ENCODE measurements at regions not wholly inside any gene's neighbourhood (a gene's known extent, or its start where the extent isn't known, plus 50 kb on each side); places are given as distances from the start of the nearest gene placed in this dataset.

DNA sequence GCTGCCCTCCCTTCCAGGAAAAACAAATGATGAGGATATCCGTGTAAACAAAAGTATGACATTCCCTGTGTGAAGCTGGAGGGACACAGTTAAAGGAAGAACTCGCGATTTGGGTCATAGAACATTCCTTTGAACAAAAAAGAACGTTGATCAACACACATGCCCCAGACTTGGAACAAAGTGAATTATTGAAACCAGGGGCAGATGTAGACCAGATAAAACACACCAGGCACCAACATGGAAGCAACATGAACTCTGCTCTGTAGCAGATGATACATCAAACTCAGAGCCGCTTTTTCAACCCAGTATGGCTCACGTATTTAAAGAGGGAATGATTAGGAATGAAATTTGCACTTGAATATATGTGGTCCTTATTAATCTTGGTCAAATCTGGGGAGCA is 206.5 kb downstream of the TMEM182 start:
- DNase-seq = no peak

DNA sequence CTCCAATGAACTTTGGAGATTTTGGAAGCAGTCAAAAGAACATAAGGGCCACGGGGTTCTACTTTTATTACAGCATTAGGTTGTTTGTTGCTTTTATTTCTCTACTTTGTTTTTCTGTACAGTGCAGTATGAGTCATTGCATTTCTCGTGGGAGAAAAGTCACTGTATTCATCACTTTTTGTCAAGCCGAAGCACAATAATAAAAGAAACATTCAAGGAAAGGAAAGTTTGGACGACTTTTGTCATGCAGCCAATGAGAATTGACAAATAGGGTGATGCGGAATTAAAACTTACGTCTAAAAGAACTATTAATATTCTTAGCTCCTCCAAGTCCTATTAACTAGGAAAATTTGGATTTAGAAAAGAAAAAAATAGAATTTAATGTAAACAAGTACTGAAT is 209.9 kb downstream of the TMEM182 start:
- no peak for DNase-seq

GRCh38 chr2:102975996-102976975 is 214.5 kb downstream of the TMEM182 start:
- peak; percentile 29 for DNase-seq

GRCh38 chr2:102977426-102978090 is 215.7 kb downstream of the TMEM182 start:
- DNase-seq = no peak

GRCh38 chr2:102978091-102978490 is 216.3 kb downstream of the TMEM182 start:
- no peak for DNase-seq

DNA sequence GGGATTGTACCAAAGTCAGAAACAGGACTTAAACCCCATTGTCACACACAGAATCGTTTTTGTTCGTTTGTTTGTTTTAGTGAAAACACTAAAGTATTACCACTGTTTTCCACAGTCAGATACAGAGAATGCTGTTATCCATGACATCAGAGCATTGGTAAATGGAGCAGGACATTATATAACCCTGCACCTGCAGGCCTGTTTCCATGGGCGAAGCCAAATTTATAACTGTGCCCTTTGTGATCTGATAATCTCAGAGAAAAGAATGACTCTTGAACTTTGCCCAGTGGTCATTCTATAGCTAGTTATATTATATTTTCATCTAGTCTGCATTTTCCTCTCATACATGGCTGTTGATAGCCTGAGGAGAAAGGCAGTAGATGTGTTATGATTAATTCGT is 217.6 kb downstream of the TMEM182 start:
- no peak for DNase-seq

DNA sequence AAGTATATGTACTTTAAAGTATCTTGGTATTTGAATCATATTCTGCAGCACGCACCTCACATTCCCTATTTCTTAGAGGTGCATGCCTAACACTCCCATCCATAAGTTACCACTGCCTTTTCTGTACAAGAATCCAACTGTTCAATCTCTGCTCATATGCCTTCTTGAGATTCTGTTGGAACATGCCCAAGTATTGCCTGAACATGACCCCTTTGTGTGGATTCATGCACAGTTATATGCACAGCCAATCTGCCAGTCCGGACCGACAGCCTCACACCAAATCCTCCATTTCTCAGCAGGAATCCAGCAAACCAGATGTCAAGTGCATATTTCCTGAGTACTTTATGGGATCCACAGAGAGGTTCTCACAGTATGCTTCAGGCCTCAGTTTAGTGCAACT is 222.0 kb downstream of the TMEM182 start:
- no peak for DNase-seq

DNA sequence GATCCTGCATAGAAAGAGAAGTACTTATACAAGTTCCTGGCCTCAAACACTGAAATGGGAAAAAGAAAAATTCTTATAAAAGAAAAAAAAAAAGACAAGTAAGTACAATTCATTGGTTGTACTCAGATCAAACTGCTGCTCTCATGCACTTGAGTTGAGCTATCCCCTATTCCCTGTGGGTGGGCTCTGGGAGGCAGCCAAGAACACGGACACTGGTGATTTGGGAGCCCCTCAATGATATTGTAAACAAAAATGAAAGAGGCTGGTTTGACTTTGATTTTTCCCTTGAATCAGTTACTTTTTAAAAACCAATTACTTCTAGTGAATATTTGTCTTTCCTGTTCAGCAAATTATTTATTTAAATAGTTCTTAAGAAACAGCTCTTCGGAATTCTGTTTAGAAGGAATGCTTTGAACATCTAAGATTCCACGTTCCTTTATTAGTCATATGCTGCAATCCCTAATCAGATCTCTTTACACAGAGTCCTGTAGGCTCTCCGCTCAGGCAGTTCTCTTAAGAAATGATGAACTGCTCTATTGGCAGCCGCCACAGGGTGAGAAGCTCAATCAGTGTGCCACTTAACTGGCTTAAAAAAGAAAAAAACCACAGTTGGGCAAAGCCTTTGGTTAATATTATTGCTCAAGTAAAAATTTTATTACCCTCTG is 225.1 kb downstream of the TMEM182 start:
- DNase-seq = no peak

GRCh38 chr2:102992607-102993006 is 230.8 kb downstream of the TMEM182 start:
- DNase-seq = no peak

DNA sequence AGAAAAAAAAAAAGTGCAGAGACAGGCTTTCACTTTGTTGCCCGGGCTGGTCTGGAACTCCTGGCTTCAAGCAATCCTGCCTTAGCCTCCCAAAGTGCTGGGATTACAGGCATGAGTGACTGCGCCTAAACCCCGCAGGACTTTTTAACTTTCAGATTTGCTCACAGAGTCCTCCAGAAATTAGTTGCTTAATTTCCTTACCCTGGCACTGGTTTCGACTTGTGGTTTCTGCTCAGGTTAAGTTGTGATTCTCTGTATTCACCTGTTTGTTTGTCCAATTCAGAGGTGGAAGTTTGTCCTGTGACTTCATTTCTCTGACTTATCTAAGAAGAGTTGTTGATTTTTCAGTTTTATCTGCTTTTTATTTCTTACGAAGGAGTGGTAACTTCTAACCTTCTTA is 238.1 kb downstream of the TMEM182 start:
- no peak for DNase-seq

DNA sequence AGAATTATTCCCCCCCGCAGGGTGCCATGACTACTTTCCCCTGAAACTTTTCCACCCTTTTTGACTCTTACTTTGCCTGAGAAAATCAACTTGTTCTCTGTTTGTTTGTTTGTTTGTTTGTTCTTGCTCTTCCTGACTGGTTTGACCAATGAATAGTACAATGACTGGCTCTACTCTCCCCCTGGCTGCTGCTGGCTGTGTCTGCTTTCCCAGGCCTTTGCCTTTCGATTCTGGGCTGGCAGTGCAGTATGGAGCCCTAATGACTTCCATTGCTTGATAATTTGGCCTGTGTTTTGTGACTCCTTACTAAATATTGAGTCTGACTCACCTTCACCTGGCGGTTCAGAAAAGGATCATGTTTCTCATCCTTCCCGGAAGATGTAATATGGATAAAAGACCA is 241.1 kb downstream of the TMEM182 start:
- DNase-seq = no peak

DNA sequence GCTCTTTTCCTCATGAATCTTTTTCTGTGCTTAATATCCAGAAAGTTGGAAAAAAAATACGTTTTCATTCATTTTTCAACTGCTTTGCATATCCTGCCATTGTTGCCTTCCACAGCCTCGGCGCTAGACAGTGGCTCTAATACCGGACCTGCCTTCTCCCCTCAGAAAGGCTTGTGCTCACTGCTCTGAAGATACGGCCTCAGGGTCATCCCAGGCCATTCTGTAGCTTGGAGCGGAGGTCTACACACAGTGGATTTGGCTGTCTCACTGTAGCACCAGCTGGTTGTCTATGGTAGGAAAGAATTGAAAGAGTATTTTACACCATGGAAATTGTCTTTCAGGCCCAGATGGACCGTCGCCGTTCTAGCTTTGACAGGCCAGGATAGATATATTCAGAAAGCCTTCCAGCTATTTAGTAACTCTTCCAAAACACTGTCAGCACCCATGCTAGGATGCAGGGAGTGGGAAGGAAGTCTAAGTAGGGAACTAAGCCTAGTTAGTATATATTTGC is 242.0 kb downstream of the TMEM182 start:
- no peak for DNase-seq

GRCh38 chr2:103004426-103004942 is 242.7 kb downstream of the TMEM182 start:
- DNase-seq = no peak

GRCh38 chr2:103005393-103005792 is 243.6 kb downstream of the TMEM182 start:
- no peak for DNase-seq

GRCh38 chr2:103007086-103007485 is 245.3 kb downstream of the TMEM182 start:
- no peak for DNase-seq

DNA sequence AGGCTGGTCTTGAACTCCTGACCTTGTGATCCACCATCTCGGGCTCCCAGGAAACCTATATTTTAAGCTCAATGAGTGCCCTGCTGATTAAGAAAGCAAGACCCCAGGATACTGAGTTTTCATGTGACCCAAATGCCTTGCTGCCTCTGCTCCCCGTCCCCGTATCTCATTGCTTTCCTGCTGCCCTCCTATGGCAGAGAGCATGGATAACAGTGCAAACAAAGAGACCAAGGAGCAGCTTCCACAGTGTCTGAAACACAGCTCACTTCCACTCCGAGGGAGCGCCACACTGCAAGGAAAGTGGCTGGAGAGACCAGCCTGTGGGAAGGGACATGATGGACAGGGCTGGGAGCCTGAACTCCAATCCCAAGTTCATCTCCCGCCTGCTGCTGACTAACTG is 246.8 kb downstream of the TMEM182 start:
- DNase-seq = no peak

- DNase-seq = no peak
These were observed 248.0 kb downstream of the TMEM182 start for GRCh38 chr2:103009871-103010270.

DNA sequence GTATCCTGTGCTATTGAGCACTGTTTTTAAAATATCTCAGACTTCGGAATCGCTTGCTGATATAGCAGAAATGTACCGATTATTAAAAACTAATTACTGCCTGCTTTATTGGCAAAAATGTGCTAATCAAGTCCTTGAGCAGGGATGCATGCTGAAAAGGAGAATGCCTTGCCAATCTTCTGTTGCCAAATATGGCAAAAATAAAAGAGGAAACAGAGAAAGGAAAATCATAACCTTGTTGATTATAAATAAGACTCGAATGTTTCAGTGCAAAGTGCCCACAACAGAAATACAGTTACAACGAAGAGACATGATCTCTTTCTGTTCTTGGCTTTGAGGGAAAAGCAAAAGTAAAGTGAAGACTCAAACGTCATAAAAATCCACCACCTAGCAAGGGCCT is 248.5 kb downstream of the TMEM182 start:
- DNase-seq = no peak

DNA sequence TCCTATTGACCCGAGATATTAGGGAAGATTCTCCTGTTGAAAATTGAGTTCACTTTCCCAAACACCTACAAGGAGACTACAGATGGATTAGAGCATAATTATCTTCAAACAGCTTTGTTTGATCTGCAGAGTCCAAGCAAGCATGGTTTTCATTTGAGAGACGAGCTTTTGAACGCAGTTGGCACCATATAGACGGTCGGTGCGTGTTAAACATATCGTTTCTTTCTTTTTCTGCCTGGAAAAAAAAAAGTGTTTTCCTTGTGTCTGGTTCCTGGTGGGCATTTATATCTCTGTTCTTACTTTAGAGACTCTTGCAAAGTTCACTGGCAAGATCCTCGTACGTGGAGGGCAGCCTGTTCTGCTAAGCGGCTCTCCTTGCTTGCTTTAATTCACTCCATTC is 248.9 kb downstream of the TMEM182 start:
- no peak for DNase-seq

DNA sequence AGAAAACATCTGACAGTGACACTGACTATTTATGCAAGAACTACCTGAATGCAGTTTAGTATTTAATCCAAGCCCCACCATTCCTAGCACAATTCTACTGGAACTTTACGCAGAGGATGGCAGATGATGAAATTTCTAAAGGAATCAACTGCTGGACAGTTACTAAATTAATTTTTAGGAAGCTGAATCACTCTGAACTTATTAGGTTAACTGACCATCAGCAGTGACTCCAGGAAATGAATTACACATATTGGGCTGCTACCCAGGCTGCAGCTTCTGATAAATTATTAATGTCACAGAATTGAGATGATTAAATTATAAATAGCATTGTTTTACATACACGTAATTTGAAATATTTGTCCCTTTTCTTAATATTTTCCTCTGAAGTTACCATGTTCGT is 250.8 kb downstream of the TMEM182 start:
- DNase-seq = no peak

DNA sequence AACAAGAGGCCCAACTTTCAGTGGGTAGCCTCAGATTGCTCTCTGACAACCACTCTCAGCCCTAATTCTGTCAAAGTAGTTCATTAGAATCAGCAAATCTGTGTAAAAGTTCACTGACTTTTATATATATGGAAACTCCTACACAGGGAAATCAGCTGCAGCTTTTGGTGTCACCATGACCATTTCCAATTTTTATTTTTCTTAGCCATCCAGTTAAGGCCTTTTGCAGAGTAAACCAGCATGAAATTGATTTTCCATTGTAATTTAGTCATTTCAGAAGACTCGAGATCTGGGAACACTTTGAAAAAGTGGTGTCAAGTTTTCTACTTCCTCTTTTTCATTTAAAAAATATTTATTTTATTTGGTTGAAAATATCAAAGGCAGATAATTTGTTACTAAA is 263.2 kb downstream of the TMEM182 start:
- DNase-seq = no peak

DNA sequence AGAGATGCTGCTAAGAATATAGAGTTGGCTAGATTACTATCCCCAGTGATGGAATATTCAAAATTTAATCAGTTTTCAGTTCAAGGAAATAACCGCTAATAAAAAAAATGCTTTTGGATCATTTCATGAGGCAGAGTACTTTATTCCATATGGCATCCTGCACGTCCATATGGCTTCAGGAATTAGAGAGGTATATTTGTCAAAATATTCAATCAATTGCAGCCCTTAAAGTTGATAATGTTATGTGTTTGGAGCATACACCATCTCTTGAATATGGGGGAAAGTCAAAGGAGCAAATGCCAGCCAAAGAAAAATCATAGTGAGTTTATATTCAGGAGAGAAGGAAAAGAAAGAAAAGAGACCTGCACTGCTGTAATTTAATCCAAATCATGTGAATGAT is 266.4 kb downstream of the TMEM182 start:
- no peak for DNase-seq
